Fibroblast of villous mesenchyme (primary cell): ENCODE measurements at regions not wholly inside any gene's neighbourhood (a gene's known extent, or its start where the extent isn't known, plus 50 kb on each side); places are given as distances from the start of the nearest gene placed in this dataset.
"Not testable (repeated sequence)": the region's sequence is repeated elsewhere in the genome, so short reads cannot be mapped to it uniquely, and the experiment has no call there.

Source experiments
- DNase-seq: peaks from one replicate; pipeline ENCODE4 v3.0.0-alpha.2; 2010; ENCODE audit warnings: low read depth
- H3K4me3 ChIP-seq: 2 replicates; pipeline ENCODE4 v1.5.1; 2011; ENCODE audit warnings: low read depth, mild to moderate bottlenecking, low read length
- CTCF ChIP-seq: IDR thresholded peaks from 2 replicates; pipeline ENCODE4 v1.5.1; 2012; ENCODE audit warnings: low read depth, mild to moderate bottlenecking, low read length; ENCODE audit not compliant: insufficient read depth

- no peak overlapping the region for H3K4me3 ChIP-seq
- DNase-seq: no peak
- TF ChIP-seq CTCF: no peak
Measured at GRCh38 chr5:101531026-101531425, 627.9 kb upstream of the ST8SIA4 start.

- not testable (repeated sequence) for DNase-seq, H3K4me3 ChIP-seq
Measured at GRCh38 chr5:101529094-101529493, 626.0 kb upstream of the ST8SIA4 start.

- no peak overlapping the region for H3K4me3 ChIP-seq
- no peak for DNase-seq
- no peak for TF ChIP-seq CTCF
Measured at GRCh38 chr5:101520417-101520816, 617.3 kb upstream of the ST8SIA4 start.

- no peak for DNase-seq
- TF ChIP-seq CTCF: no peak
- no peak overlapping the region for H3K4me3 ChIP-seq
Measured at GRCh38 chr5:101517795-101518194, 614.7 kb upstream of the ST8SIA4 start.

GRCh38 chr5:101515721-101516120 lies 612.6 kb upstream of the ST8SIA4 start:
- DNase-seq: no peak
- no peak for TF ChIP-seq CTCF
- no peak overlapping the region for H3K4me3 ChIP-seq

- TF ChIP-seq CTCF: no peak
- H3K4me3 ChIP-seq: no peak overlapping the region
- no peak for DNase-seq
Measured at GRCh38 chr5:101505891-101506570, 602.9 kb upstream of the ST8SIA4 start.

- H3K4me3 ChIP-seq: no peak overlapping the region
- no peak for TF ChIP-seq CTCF
- DNase-seq: no peak
Measured at GRCh38 chr5:101482931-101483330, 579.8 kb upstream of the ST8SIA4 start.
